GM08714 (cell line): ENCODE measurements at regions not wholly inside any gene's neighbourhood (a gene's known extent, or its start where the extent isn't known, plus 50 kb on each side); places are given as distances from the start of the nearest gene placed in this dataset.
"Not testable (repeated sequence)": the region's sequence is repeated elsewhere in the genome, so short reads cannot be mapped to it uniquely, and the experiment has no call there.

Source experiments
- H3K4me3 ChIP-seq: fragments of 200-500 bp; sonication (Bioruptor generic); 2 replicates; pipeline ENCODE4 v1.5.1; 2014; ENCODE audit warnings: mild to moderate bottlenecking, low read length, inconsistent platforms
- ZNF274 ChIP-seq: IDR thresholded peaks from 2 replicates; pipeline ENCODE4 v1.6.1; 2012; ENCODE audit warnings: mild to moderate bottlenecking, low read depth, low read length

GRCh38 chr9:33708441-33708840, 86.9 kb upstream of the PRSS3 start:
- no peak for TF ChIP-seq ZNF274
- H3K4me3 ChIP-seq = no peak overlapping the region

- TF ChIP-seq ZNF274 = no peak
- no peak overlapping the region for H3K4me3 ChIP-seq
Observed at GRCh38 chr9:33709269-33709668, 86.1 kb upstream of the PRSS3 start.

GRCh38 chr9:33711418-33711817, 83.9 kb upstream of the PRSS3 start:
- H3K4me3 ChIP-seq = not testable (repeated sequence)

GRCh38 chr9:33714989-33715388, 80.4 kb upstream of the PRSS3 start:
- H3K4me3 ChIP-seq = no peak overlapping the region
- no peak for TF ChIP-seq ZNF274

GRCh38 chr9:33718987-33719386, 76.4 kb upstream of the PRSS3 start:
- no peak overlapping the region for H3K4me3 ChIP-seq
- no peak for TF ChIP-seq ZNF274

GRCh38 chr9:33719581-33720374, 75.6 kb upstream of the PRSS3 start:
- no peak overlapping the region for H3K4me3 ChIP-seq
- TF ChIP-seq ZNF274 = no peak

GRCh38 chr9:33721674-33722358, 73.5 kb upstream of the PRSS3 start:
- no peak for TF ChIP-seq ZNF274
- no peak overlapping the region for H3K4me3 ChIP-seq

- TF ChIP-seq ZNF274 = no peak
- H3K4me3 ChIP-seq = no peak overlapping the region
Observed at GRCh38 chr9:33722359-33722675, 73.0 kb upstream of the PRSS3 start.

- H3K4me3 ChIP-seq = no peak overlapping the region
- no peak for TF ChIP-seq ZNF274
Observed at GRCh38 chr9:33728613-33729012, 66.7 kb upstream of the PRSS3 start.

GRCh38 chr9:33731142-33731541, 64.2 kb upstream of the PRSS3 start:
- H3K4me3 ChIP-seq = no peak overlapping the region
- TF ChIP-seq ZNF274 = no peak

- no peak overlapping the region for H3K4me3 ChIP-seq
- TF ChIP-seq ZNF274 = no peak
Observed at GRCh38 chr9:33731625-33732024, 63.7 kb upstream of the PRSS3 start.

- not testable (repeated sequence) for H3K4me3 ChIP-seq
Observed at GRCh38 chr9:33734247-33734940, 61.0 kb upstream of the PRSS3 start.

GRCh38 chr9:33734941-33735835, 60.2 kb upstream of the PRSS3 start:
- not testable (repeated sequence) for H3K4me3 ChIP-seq
